ENCODE measurements at regions not wholly inside any gene's neighbourhood (a gene's known extent, or its start where the extent isn't known, plus 50 kb on each side); places are given as distances from the start of the nearest gene placed in this dataset.

DNA sequence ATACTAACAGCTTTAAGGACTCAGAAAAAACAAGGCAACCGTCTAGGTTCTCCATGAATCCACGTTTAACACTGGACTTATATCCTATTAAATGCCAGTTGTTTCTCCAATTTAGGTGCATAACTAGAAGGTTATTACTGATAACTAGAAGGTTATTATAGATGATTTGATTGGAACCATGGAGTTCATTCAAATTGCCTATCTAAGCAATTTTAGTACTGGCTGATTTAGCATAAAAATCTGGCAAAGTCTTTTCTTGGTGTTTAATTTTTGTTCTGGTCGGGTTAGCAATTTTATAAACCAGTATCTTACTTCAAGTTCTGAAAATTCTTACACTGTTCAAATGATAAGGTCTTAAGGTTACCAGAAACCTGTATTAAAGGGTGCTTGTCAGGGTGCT is 672.8 kb upstream of the GNPDA2 start:
- TF ChIP-seq, protein P1, sequence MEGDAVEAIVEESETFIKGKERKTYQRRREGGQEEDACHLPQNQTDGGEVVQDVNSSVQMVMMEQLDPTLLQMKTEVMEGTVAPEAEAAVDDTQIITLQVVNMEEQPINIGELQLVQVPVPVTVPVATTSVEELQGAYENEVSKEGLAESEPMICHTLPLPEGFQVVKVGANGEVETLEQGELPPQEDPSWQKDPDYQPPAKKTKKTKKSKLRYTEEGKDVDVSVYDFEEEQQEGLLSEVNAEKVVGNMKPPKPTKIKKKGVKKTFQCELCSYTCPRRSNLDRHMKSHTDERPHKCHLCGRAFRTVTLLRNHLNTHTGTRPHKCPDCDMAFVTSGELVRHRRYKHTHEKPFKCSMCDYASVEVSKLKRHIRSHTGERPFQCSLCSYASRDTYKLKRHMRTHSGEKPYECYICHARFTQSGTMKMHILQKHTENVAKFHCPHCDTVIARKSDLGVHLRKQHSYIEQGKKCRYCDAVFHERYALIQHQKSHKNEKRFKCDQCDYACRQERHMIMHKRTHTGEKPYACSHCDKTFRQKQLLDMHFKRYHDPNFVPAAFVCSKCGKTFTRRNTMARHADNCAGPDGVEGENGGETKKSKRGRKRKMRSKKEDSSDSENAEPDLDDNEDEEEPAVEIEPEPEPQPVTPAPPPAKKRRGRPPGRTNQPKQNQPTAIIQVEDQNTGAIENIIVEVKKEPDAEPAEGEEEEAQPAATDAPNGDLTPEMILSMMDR (conservative IDR thresholded peaks at IDR 0.05; ENCODE audit: low read depth, low read length): no peak
- TF ChIP-seq POLR2A (IDR thresholded peaks at IDR 0.05; ENCODE audit: low read depth, low read length) (no peak), RCOR1 (IDR thresholded peaks at IDR 0.05; ENCODE audit: insufficient replicate concordance, low read length) (no peak), FOS (IDR thresholded peaks at IDR 0.05; ENCODE audit: low read depth, low read length) (no peak), MXI1 (IDR thresholded peaks at IDR 0.05; ENCODE audit: borderline replicate concordance, low read depth, low read length) (no peak), RFX5 (IDR thresholded peaks at IDR 0.05; ENCODE audit: low read depth, low read length) (no peak), RAD21 (IDR thresholded peaks at IDR 0.05; ENCODE audit: low read length) (no peak), BHLHE40 (IDR thresholded peaks at IDR 0.05; ENCODE audit: low read depth, low read length) (no peak), NFE2L2 (IDR thresholded peaks at IDR 0.05; ENCODE audit: low read depth, low read length) (no peak)
- TF ChIP-seq, protein P2, sequence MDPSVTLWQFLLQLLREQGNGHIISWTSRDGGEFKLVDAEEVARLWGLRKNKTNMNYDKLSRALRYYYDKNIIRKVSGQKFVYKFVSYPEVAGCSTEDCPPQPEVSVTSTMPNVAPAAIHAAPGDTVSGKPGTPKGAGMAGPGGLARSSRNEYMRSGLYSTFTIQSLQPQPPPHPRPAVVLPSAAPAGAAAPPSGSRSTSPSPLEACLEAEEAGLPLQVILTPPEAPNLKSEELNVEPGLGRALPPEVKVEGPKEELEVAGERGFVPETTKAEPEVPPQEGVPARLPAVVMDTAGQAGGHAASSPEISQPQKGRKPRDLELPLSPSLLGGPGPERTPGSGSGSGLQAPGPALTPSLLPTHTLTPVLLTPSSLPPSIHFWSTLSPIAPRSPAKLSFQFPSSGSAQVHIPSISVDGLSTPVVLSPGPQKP (IDR thresholded peaks at IDR 0.05; ENCODE audit: borderline replicate concordance, low read depth, low read length): no peak

Measured in IMR-90 (cell line).